ENCODE measurements at regions not wholly inside any gene's neighbourhood (a gene's known extent, or its start where the extent isn't known, plus 50 kb on each side); places are given as distances from the start of the nearest gene placed in this dataset.

DNA sequence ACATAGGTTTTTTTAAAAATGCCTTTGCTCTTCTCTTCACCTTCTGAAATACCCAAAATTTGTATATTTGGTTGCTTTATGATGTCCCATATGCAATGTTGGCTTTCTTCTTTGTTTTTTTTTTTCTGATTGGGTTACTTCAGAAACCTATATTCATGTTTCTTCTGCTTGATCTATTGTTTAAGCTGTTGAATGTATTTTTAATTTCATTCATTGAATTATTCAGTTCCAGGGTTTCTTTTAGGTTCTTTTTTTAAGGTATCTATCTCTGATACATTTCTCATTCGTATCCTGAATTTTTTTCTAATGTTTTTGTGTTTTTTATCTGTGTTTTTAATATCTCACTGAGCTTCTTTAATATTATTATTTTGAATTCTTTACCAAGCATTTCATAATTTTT lies 221.0 kb upstream of the MTPN start:
- no peak for DNase-seq
- no peaks in the 10 kb centered on the region for H3K27me3 Mint-ChIP-seq
- no peak overlapping the region for H3K27ac Mint-ChIP-seq
- H3K4me3 Mint-ChIP-seq: no peak overlapping the region
- peaks cover 21% of the 10 kb centered on the region for H3K9me3 Mint-ChIP-seq
- CTCF ChIA-PET: no interaction called here
- POLR2A ChIA-PET: no interaction called here
- no peaks in the 10 kb centered on the region for H3K4me1 Mint-ChIP-seq
- H3K36me3 Mint-ChIP-seq (ENCODE audit: low read depth): no peaks in the 10 kb centered on the region

DNA sequence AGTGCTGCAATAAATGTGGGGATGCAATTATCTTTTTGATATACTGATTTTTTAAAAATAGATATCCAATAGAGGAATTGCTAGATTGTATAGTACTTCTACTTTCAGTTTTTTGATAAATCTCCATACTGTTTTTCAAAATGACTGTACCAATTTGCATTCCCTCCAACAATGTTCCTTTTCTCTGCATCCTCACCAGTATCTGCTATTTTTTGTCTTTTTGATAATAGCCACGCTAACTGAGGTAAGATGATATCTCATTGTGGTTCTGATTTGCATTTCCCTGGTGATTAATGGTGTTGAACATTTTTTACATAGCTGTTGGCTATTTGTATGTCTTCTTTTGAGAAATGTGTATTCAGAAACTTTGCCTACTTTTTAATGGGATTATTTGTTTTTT lies 217.7 kb upstream of the MTPN start:
- DNase-seq: no peak
- CTCF ChIA-PET: no interaction called here
- Mint-ChIP-seq H3K27ac (no peak overlapping the region), H3K9me3 (peaks cover 23% of the 10 kb centered on the region), H3K36me3 (ENCODE audit: low read depth) (no peaks in the 10 kb centered on the region), H3K27me3 (no peaks in the 10 kb centered on the region), H3K4me3 (no peak overlapping the region), H3K4me1 (no peaks in the 10 kb centered on the region)
- POLR2A ChIA-PET: no interaction called here

GRCh38 chr7:136193940-136194339 lies 216.8 kb upstream of the MTPN start:
- POLR2A ChIA-PET: no interaction called here

GRCh38 chr7:136189506-136189998 lies 212.4 kb upstream of the MTPN start:
- Mint-ChIP-seq H3K27ac (no peak overlapping the region), H3K4me3 (no peak overlapping the region), H3K4me1 (no peaks in the 10 kb centered on the region), H3K27me3 (no peaks in the 10 kb centered on the region), H3K36me3 (ENCODE audit: low read depth) (no peaks in the 10 kb centered on the region), H3K9me3 (peaks cover 5% of the 10 kb centered on the region)
- CTCF ChIA-PET: no interaction called here
- POLR2A ChIA-PET: no interaction called here
- DNase-seq: no peak

More at GRCh38 chr7:136193940-136194339, 216.8 kb upstream of the MTPN start:
- peaks cover 22% of the 10 kb centered on the region for H3K9me3 Mint-ChIP-seq
- DNase-seq: no peak
- CTCF ChIA-PET: no interaction called here
- H3K4me1 Mint-ChIP-seq: no peaks in the 10 kb centered on the region
- H3K36me3 Mint-ChIP-seq (ENCODE audit: low read depth): no peaks in the 10 kb centered on the region
- H3K4me3 Mint-ChIP-seq: no peak overlapping the region
- H3K27ac Mint-ChIP-seq: no peak overlapping the region
- H3K27me3 Mint-ChIP-seq: no peaks in the 10 kb centered on the region

GRCh38 chr7:136186281-136186680 lies 209.1 kb upstream of the MTPN start:
- ChIA-PET POLR2A (no interaction called here), CTCF (no interaction called here)
- no peaks in the 10 kb centered on the region for H3K36me3 Mint-ChIP-seq (ENCODE audit: low read depth)
- no peak for DNase-seq
- H3K27ac Mint-ChIP-seq: no peak overlapping the region
- H3K4me1 Mint-ChIP-seq: no peaks in the 10 kb centered on the region
- H3K9me3 Mint-ChIP-seq: peaks cover 11% of the 10 kb centered on the region
- H3K27me3 Mint-ChIP-seq: no peaks in the 10 kb centered on the region
- no peak overlapping the region for H3K4me3 Mint-ChIP-seq

- H3K27me3 Mint-ChIP-seq: no peaks in the 10 kb centered on the region
- no peak for DNase-seq
- H3K4me3 Mint-ChIP-seq: no peak overlapping the region
- CTCF ChIA-PET: no interaction called here
- H3K27ac Mint-ChIP-seq: no peak overlapping the region
- no peaks in the 10 kb centered on the region for H3K36me3 Mint-ChIP-seq (ENCODE audit: low read depth)
- H3K9me3 Mint-ChIP-seq: peaks cover 11% of the 10 kb centered on the region
- H3K4me1 Mint-ChIP-seq: no peaks in the 10 kb centered on the region
- POLR2A ChIA-PET: no interaction called here
Observed at GRCh38 chr7:136184719-136185118, 207.6 kb upstream of the MTPN start.

- no peaks in the 10 kb centered on the region for H3K36me3 Mint-ChIP-seq (ENCODE audit: low read depth)
- H3K4me1 Mint-ChIP-seq: no peaks in the 10 kb centered on the region
- DNase-seq: no peak
- H3K4me3 Mint-ChIP-seq: no peak overlapping the region
- ChIA-PET POLR2A (no interaction called here), CTCF (no interaction called here)
- no peak overlapping the region for H3K27ac Mint-ChIP-seq
- H3K9me3 Mint-ChIP-seq: peaks cover 11% of the 10 kb centered on the region
- no peaks in the 10 kb centered on the region for H3K27me3 Mint-ChIP-seq
Observed at GRCh38 chr7:136183981-136184380, 206.8 kb upstream of the MTPN start.

DNA sequence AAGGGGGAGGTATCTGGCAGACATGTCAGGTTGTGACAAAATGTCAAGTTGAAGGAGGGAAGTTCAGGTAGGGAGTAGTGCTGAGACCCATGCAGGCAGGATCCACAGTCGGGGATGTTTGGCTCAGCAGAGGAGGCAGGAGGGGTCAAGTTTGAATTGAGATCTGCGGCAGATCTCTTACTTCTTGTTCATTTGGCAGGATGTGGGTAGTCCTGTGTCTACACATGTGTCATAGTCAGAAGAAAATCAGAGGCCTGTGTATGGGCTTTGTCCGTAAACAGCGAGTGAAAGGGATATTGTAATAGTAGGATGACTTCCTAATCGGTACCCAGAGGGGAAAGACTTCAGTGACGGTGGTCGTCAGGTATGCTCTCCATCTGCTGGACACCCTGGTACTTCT lies 203.8 kb upstream of the MTPN start:
- Mint-ChIP-seq H3K27me3 (no peaks in the 10 kb centered on the region), H3K4me3 (no peak overlapping the region), H3K36me3 (ENCODE audit: low read depth) (no peaks in the 10 kb centered on the region), H3K27ac (no peak overlapping the region), H3K4me1 (no peaks in the 10 kb centered on the region), H3K9me3 (peaks cover 9% of the 10 kb centered on the region)
- ChIA-PET POLR2A (no interaction called here), CTCF (no interaction called here)
- DNase-seq: no peak

DNA sequence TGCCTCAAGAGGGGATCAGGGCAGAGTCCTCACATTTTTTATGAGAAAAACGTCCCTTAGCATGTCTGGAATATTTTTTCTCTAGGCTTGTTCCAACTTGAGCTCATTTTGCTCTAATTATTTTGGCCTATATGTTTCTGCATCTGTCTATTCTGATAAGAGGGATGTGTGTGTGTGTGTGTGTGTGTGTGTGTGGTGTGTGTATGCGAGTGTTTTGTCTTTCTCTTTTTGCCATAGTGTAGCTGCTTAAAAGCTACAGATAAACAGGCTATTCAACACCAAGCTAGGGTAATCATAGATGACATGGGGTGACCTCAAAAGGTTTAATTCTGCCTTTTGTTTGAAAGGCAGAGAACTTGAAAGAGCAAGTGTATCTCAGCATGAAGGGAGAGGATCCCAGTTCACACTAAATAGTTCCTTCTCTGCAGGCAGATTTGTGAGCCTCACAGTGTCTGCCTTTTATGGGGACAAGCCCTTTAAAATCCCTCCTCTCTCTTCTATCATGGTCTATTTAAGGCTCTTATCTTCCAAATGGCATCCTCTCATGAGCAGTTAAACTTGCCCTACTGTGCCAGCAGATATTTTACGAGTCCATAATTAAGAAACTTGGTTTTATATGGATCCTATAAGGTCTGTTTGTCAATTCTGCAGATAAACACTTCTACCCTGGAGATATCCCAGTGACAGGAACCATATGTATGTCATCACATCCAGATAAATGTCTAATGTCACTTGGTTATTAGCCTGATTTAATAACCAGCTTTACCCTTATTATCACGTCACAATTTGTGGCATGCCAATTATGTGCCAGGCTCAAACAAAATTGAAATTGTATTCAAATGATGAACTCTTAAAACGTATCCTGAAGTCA lies 202.9 kb upstream of the MTPN start:
- CTCF ChIA-PET: no interaction called here
- H3K27ac Mint-ChIP-seq: no peak overlapping the region
- no peaks in the 10 kb centered on the region for H3K4me1 Mint-ChIP-seq
- H3K27me3 Mint-ChIP-seq: no peaks in the 10 kb centered on the region
- peaks cover 9% of the 10 kb centered on the region for H3K9me3 Mint-ChIP-seq
- H3K36me3 Mint-ChIP-seq (ENCODE audit: low read depth): no peaks in the 10 kb centered on the region
- no peak overlapping the region for H3K4me3 Mint-ChIP-seq
- POLR2A ChIA-PET: no interaction called here
- DNase-seq: no peak

GRCh38 chr7:136179154-136179553 lies 202.0 kb upstream of the MTPN start:
- peaks cover 9% of the 10 kb centered on the region for H3K9me3 Mint-ChIP-seq
- H3K27me3 Mint-ChIP-seq: no peaks in the 10 kb centered on the region

GRCh38 chr7:136174477-136175125 lies 197.4 kb upstream of the MTPN start:
- H3K36me3 Mint-ChIP-seq (ENCODE audit: low read depth): no peaks in the 10 kb centered on the region
- H3K27ac Mint-ChIP-seq: no peak overlapping the region
- no peak for DNase-seq
- no peak overlapping the region for H3K4me3 Mint-ChIP-seq
- no peaks in the 10 kb centered on the region for H3K27me3 Mint-ChIP-seq
- no peaks in the 10 kb centered on the region for H3K9me3 Mint-ChIP-seq
- POLR2A ChIA-PET: no interaction called here
- CTCF ChIA-PET: no interaction called here
- no peaks in the 10 kb centered on the region for H3K4me1 Mint-ChIP-seq

More at GRCh38 chr7:136179154-136179553, 202.0 kb upstream of the MTPN start:
- no peaks in the 10 kb centered on the region for H3K4me1 Mint-ChIP-seq
- DNase-seq: no peak
- H3K4me3 Mint-ChIP-seq: no peak overlapping the region
- H3K27ac Mint-ChIP-seq: no peak overlapping the region
- no peaks in the 10 kb centered on the region for H3K36me3 Mint-ChIP-seq (ENCODE audit: low read depth)
- CTCF ChIA-PET: no interaction called here
- POLR2A ChIA-PET: no interaction called here

- H3K4me3 Mint-ChIP-seq: no peak overlapping the region
Observed at GRCh38 chr7:136173874-136174273, 196.7 kb upstream of the MTPN start.

DNA sequence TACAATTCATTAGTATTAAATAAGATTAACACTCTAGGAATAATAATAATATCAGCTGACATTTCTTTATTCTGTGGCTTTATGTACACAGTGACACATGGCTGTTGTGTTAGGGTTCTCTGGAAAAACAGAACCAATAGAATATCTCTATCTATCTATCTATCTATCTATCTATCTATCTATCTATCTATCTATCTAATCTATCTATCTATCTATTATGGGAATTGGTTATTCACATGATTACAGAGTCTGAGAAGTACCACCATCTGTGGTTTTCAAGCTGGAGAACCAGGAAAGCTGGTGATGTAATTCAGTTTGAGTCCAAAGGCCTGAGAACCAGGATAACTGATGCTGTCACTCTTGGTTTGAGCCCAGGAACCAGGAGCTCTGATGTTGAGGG lies 194.1 kb upstream of the MTPN start:
- CTCF ChIA-PET: no interaction called here

More at GRCh38 chr7:136173874-136174273, 196.7 kb upstream of the MTPN start:
- DNase-seq: no peak
- ChIA-PET POLR2A (no interaction called here), CTCF (no interaction called here)
- Mint-ChIP-seq H3K27ac (no peak overlapping the region), H3K9me3 (no peaks in the 10 kb centered on the region), H3K4me1 (no peaks in the 10 kb centered on the region), H3K27me3 (no peaks in the 10 kb centered on the region), H3K36me3 (ENCODE audit: low read depth) (no peaks in the 10 kb centered on the region)

DNA sequence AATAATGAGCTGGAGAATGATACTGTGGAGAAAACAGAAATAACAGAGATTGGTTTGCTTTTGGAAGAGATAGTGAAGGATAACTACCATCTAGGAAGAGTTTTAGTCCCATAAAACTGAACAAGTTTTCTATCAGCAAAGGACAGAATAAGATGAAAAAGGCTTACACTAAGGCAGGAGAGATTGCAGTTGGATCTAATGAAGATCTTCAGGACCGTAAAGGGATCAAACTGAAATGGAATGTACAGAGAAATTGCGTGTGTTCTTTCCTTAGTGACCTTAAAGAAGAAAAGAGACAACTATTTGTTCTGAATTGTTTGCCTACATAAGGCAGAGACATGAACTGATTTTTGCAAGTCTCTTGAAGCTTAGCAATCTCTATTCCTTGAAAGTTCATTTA lies 191.7 kb upstream of the MTPN start:
- H3K36me3 Mint-ChIP-seq (ENCODE audit: low read depth): no peaks in the 10 kb centered on the region
- no peak for DNase-seq
- no peak overlapping the region for H3K27ac Mint-ChIP-seq
- no peaks in the 10 kb centered on the region for H3K27me3 Mint-ChIP-seq
- H3K4me3 Mint-ChIP-seq: no peak overlapping the region
- H3K4me1 Mint-ChIP-seq: no peaks in the 10 kb centered on the region
- H3K9me3 Mint-ChIP-seq: peaks cover 2% of the 10 kb centered on the region
- CTCF ChIA-PET: interaction anchor here (0.7 kb wide), 1 partner anchor 33 kb away, joined by 3 read pairs; no protein-coding TSS in a partner anchor
- POLR2A ChIA-PET: no interaction called here

More for the DNA sequence above, 194.1 kb upstream of the MTPN start:
- no peaks in the 10 kb centered on the region for H3K27me3 Mint-ChIP-seq
- no peak for DNase-seq
- H3K27ac Mint-ChIP-seq: no peak overlapping the region
- POLR2A ChIA-PET: no interaction called here
- H3K4me1 Mint-ChIP-seq: no peaks in the 10 kb centered on the region
- H3K36me3 Mint-ChIP-seq (ENCODE audit: low read depth): no peaks in the 10 kb centered on the region
- H3K9me3 Mint-ChIP-seq: no peaks in the 10 kb centered on the region
- no peak overlapping the region for H3K4me3 Mint-ChIP-seq

Data from activated CD4-positive, alpha-beta memory T cell treated with anti-CD3 and anti-CD28 coated beads, Interleukin-2, amount 10 ng/mL, durations not matched to agents 7 days and 5 days (primary cell).